GM19351 (cell line): ENCODE measurements at regions not wholly inside any gene's neighbourhood (a gene's known extent, or its start where the extent isn't known, plus 50 kb on each side); places are given as distances from the start of the nearest gene placed in this dataset.
"Not testable (repeated sequence)": the region's sequence is repeated elsewhere in the genome, so short reads cannot be mapped to it uniquely, and the experiment has no call there.

Experiments used
- ATAC-seq: cut with Tn5 transposase; IDR thresholded peaks from one replicate; pipeline ENCODE4 v1.9.1; 2021; ENCODE audit warnings: mild to moderate bottlenecking, moderate library complexity; ENCODE audit not compliant: unreplicated experiment

DNA sequence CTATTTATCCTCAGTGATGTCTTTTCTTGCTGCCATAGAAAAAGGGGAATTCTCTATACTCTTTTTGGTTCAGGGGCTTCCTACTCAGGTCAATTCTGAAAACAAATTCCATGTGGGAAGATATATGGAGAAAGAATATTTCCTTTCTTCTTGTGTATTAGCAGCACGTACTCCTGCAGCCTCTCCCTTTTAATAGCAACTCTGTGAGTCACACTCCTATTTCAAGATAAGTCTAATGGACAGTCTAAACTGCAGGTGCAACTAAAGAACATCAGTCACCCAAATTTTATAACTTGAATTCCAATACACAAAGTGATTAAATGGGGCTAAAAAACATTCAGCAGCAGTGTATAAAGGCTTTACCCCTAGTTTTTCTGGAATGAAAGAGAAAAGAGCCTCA is 942.2 kb downstream of the CNTNAP5 start:
- no peak for ATAC-seq

- no peak for ATAC-seq
Observed at GRCh38 chr2:124970030-124970429, 944.9 kb downstream of the CNTNAP5 start.

DNA sequence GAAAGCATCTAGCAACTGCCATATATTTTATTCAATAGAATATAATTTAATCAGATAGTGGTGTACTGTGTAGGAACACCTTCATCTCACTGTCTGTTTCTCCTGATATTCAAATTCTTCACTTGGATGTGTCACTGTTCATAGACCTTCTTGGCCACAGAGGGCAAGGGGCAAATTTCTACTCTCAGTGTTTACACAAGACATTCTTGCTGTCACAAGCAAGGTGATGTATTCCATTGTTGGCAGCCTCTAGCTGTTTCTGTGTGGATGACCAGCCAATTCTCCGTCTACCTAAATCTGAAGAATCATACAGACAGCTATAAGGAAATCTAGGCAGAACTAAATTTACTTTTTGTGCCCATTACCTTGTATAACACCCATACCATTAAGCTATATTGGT is 948.3 kb downstream of the CNTNAP5 start:
- ATAC-seq, result no peak

DNA sequence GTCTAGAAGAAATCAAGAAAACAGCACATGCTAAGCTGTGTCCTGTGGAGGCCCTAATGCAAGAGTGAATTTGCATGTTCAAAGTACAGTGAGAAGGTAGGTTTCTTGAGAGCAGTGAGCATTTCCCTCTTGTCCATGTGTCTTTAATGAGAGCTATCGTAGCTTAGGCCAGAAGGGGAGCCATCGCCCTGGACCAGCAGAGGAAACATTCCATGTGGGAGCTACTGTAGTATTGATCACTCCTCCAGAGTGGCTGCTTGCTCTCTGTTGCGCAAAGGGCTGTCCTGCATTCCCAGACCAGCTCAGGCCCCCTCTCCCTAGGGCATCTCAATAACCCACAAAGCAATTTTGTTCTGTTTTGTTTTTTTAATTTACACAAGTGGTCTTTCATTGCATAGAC is 950.1 kb downstream of the CNTNAP5 start:
- ATAC-seq, result no peak

DNA sequence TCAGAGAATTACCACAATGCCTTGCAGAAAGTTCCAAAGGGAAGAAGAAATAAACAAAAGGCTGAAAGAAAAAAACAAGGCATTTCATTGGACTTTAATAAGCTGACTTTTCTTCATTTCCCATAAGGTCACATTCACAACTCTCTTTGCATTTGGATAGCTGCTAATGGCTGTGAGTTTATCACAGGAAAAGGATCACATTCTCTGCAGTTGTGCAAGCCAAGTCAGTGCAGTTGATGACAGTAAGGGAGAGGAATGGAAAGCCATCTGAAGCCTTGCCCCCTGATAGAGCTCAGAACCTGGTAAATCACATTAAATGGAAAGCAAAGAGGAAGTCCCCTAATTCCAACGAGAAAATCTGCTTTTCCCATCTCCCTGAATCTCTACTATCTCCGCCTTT is 950.6 kb downstream of the CNTNAP5 start:
- ATAC-seq, result no peak

- no peak for ATAC-seq
Observed at GRCh38 chr2:124978597-124978996, 953.5 kb downstream of the CNTNAP5 start.

DNA sequence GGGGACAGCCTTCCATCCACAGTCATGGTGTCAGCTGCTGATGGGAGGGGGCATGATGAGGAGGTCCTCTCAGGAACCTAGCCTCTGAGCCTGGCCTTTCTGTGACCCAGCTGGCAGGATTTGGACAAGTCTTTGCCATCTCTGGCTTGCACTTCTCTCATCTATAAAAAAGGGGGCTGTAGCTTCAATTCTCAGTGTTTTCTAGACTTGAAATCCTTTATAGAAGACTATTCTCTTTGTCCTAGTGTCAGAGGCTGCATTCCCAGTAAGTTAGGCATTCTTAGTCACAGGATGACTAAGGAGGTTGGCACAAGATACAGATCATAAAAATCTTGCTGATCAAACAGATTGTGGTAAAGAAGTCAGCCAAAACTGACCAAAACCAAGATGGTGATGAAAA is 958.5 kb downstream of the CNTNAP5 start:
- ATAC-seq, result no peak

- no peak for ATAC-seq
Observed at GRCh38 chr2:124985270-124985669, 960.2 kb downstream of the CNTNAP5 start.

DNA sequence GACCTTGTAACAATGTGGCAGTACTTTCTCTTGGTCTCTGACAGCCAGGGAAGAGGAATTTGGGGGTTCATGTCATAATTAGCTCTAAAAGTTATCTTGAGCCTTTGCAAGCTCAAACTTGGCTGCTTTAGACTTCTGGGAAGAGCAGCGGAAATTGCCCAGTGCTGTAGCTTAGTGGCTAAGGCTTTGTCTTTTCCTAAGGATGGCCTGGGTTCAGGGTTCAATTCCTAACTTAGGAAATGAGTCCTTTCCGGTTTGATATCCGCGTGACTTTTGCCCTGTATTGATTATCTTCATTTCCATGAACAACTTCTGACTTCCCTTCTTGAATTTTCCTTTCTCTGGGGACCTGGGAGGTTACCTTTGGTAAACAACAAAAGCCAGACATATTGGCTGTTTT is 961.0 kb downstream of the CNTNAP5 start:
- no peak for ATAC-seq

GRCh38 chr2:124986870-124987269 is 961.8 kb downstream of the CNTNAP5 start:
- ATAC-seq, result not testable (repeated sequence)

GRCh38 chr2:124987436-124987835 is 962.3 kb downstream of the CNTNAP5 start:
- ATAC-seq, result not testable (repeated sequence)

GRCh38 chr2:124988111-124988510 is 963.0 kb downstream of the CNTNAP5 start:
- ATAC-seq, result no peak

DNA sequence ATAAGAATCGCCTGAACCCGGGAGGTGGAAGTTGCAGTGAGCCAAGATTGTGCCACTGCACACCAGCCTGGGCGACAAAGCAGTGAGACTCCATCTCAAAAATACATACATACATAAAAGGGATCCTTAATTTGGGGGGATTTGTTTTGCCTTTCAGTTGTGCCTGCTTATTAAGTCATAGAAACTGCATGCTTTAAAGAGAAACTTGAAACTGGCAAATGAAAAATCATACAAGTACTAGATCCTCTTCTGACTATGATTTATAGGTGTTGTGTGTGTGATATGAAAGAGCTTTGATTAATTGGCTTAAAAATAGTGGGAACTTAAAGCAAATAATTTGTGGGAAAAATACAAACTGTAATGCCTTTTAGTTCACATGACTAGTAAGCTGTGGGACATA is 963.7 kb downstream of the CNTNAP5 start:
- no peak for ATAC-seq

- no peak for ATAC-seq
Observed at GRCh38 chr2:124993809-124994208, 968.7 kb downstream of the CNTNAP5 start.

GRCh38 chr2:124995185-124995912 is 970.3 kb downstream of the CNTNAP5 start:
- ATAC-seq, result no peak

- no peak for ATAC-seq
Observed at GRCh38 chr2:124996406-124996805, 971.3 kb downstream of the CNTNAP5 start.

DNA sequence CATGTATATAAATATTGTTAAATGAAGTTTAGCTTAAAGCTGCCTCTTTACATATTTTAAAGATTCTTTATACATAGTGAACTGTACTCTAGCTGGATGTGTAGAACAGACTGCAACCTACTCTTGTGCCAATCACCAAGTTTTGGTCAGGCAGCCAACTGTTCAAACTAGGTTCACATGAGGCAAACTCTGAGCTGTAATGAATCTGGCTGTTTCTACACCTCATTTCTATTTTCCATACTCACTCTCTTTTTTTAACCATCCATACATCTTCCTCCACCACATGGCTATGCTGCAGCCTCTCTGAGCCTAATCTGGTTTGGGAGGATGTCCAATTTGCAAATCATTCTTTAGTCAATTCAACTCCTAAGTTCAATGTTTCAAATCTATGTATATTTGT is 974.8 kb downstream of the CNTNAP5 start:
- no peak for ATAC-seq

DNA sequence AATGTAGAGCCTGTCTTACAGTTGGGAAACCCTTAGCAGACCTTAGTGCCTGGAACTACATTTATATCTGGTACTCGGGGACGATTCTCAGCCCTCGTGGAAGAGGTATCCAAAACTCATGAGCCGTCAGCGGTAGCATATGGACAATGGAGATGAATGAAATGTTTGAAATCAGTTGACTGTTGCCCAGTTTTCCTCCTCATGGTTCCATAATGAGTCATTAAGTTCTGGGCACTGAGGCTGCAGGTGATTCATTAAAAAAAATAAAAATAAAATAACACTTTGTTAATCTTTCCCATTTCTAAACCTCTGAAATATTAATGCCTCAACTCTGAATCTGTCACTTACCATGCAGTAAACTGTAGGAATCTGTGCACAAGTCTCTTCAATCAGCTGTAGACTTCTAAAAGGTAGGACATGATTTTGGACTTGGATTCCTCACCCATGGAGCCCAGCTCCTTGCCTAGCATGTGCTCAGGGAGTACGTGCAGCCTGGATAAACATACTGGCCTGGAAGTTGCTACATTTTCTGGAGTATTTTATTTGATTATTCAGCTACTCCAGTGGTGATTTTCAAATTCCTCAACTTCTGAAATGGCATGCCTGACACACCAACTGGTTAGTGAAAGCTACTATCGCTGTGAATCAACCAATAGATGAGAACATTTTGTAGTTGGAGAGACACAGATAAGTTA is 979.2 kb downstream of the CNTNAP5 start:
- no peak for ATAC-seq

DNA sequence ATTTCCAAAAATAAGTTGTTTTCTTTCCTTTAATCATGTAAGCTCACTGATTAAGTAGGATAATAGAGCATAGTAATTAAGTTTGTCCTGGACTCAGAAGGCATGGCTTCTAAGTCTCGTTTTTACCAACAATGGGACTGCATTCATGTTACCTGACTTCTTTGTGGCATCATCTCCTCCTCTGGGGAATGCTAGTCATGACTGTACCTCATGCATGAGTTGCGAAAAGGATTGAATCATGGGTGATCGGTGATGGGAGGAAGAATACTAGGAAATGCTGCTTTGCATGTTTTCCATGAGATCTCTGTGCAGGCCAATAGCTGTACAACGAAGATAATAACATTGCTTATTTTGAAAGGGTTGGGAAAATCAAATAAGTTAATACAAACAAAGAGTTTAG is 981.6 kb downstream of the CNTNAP5 start:
- no peak for ATAC-seq

- not testable (repeated sequence) for ATAC-seq
Observed at GRCh38 chr2:125028721-125029120, 1003.6 kb downstream of the CNTNAP5 start.

DNA sequence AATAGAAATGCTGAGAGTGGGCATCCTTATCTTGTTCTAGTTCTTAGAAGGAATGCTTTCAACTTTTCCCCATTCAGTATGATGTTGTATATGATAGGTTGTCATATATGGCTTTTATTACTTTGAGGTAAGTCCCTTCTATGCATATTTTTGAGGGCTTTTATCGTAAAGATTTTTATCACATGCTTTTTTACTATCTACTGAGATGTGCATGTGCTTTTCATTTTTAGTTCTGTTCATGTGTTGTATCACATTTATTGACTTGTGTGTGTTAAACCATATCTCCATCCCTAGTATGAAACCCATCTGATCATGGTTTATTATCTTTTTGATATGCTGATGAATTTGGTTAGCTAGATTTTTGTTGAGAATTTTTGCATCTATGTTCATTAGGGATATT is 1008.8 kb downstream of the CNTNAP5 start:
- no peak for ATAC-seq

DNA sequence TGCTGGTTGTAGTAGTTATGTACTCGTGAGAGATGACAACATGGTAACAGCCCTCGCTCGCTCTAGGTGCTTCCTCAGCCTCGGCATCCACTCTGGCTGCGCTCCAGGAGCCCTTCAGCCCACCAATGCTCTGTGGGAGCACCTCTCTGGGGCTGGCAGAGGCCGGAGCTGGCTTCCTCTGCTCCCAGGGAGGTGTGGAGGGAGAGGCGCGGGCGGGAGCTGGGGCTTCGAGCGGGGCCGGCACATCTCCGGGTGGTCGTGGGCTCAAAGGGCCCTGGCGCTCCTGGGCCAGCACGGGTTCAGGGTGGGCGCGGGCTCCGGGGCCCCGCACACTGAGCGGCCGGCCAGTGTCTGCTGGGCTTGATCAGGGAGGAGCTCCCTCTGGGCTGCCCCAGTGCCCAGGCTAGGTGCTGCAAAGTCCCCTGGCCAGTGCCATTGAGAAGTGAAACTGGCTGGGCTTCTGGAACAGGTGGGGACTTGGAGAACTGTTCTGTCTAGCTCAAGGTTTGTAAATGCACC is 1012.1 kb downstream of the CNTNAP5 start:
- no peak for ATAC-seq
